Activated CD8-positive, alpha-beta T cell treated with anti-CD3 and anti-CD28 coated beads, Interleukin-2, amount 10 ng/mL, durations not matched to agents 7 days and 5 days (primary cell): ENCODE measurements at regions not wholly inside any gene's neighbourhood (a gene's known extent, or its start where the extent isn't known, plus 50 kb on each side); places are given as distances from the start of the nearest gene placed in this dataset.

Source experiments
- ATAC-seq: fragments of 150-1000 bp; cut with Tn5 transposase; one replicate; pipeline ENCODE4 v1.10.0; 2021; ENCODE audit warnings: moderate library complexity
- CTCF ChIA-PET: fragments of 350-600 bp; sonication (Branson Sonifier 250); formaldehyde crosslinking; loops from one replicate; lab custom pipeline; 2021; ENCODE audit warnings: antibody characterized with exemption; lab: Charles Lee
- POLR2A ChIA-PET: fragments of 350-600 bp; sonication (Branson Sonifier 250); formaldehyde crosslinking; loops from one replicate; lab custom pipeline; 2021; ENCODE audit warnings: antibody characterized with exemption; lab: Charles Lee
- DNase-seq: peaks from one replicate; pipeline ENCODE4 v3.0.0-alpha.2; 2020
- H3K27ac Mint-ChIP-seq: one replicate; pipeline ENCODE4 v1.8.0; 2021; ENCODE audit warnings: mild to moderate bottlenecking, mixed read lengths
- H3K27me3 Mint-ChIP-seq: one replicate; pipeline ENCODE4 v1.8.0; 2021; ENCODE audit warnings: low read depth, mixed read lengths
- H3K36me3 Mint-ChIP-seq: one replicate; pipeline ENCODE4 v1.8.0; 2021; ENCODE audit warnings: low read depth, mixed read lengths
- H3K4me1 Mint-ChIP-seq: one replicate; pipeline ENCODE4 v1.8.0; 2021; ENCODE audit warnings: low read depth, mixed read lengths
- H3K4me3 Mint-ChIP-seq: one replicate; pipeline ENCODE4 v1.8.0; 2021; ENCODE audit warnings: mild to moderate bottlenecking, mixed read lengths
- H3K9me3 Mint-ChIP-seq: one replicate; pipeline ENCODE4 v1.8.0; 2022; ENCODE audit warnings: mixed read lengths; ENCODE audit not compliant: insufficient read depth

DNA sequence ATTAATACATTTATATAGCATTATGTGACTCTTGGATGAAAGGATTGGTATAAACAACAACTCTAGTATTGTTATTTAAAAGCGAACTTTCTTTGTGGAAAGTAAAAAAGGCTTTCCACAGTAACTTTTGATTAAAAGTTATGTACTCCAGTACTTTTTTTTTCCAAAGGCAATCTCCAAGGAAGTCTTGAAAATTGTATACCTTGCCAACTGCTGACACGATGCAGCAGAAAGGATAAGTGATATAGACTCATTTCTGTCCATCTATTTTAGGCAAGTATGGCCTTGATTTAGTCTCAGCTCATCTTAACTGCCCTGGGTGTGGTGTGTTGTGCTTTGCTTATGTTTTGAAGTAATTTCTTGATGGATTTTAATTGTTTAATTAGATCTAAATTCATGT is 79.7 kb downstream of the OTOL1 start:
- Mint-ChIP-seq H3K27me3 (no peaks in the 10 kb centered on the region), H3K27ac (no peak overlapping the region), H3K36me3 (no peaks in the 10 kb centered on the region), H3K9me3 (no peaks in the 10 kb centered on the region), H3K4me1 (no peaks in the 10 kb centered on the region), H3K4me3 (no peak overlapping the region)
- DNase-seq (no peak), ATAC-seq (no peak)
- ChIA-PET CTCF (no interaction called here), POLR2A (no interaction called here)

DNA sequence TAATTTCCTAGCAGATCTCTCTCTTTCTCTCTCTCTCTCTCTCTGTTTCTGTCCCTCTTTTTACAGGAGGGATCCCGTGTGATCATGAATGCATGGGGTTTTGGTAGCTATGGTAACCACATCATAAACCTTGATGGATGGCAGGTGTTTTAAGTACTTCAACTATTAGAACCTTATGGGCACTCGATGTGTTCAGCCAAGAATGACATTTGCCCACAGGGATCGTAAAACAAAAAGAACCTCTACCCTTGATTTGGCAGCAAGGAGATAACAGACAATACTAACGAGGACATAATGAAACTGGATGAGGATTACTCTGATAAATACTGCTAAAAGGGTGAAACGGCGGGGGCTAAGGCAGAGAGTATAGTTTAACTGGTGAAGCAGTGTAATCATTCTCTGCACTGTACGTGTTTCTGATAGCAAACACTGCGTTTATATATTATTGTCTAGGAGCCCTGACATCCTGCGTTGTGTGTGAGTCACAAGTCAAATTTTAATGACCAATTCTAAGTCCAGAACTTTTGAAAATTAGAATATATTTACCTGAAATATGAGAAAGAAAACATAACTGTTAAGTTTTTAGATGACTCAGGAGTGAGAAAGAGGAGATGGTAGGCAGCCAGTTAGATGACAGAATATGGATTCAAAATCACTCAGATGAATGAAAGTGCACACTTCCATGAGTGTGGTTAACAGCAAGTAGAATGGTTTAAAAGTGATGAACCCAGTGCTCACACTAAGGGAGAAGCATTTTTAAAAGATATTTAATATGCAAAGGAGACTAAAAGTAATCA is 80.3 kb downstream of the OTOL1 start:
- Mint-ChIP-seq H3K27me3 (no peaks in the 10 kb centered on the region), H3K4me3 (no peak overlapping the region), H3K27ac (no peak overlapping the region), H3K4me1 (no peaks in the 10 kb centered on the region), H3K9me3 (no peaks in the 10 kb centered on the region), H3K36me3 (no peaks in the 10 kb centered on the region)
- ATAC-seq: no peak
- no peak for DNase-seq
- ChIA-PET CTCF (no interaction called here), POLR2A (no interaction called here)

GRCh38 chr3:161577662-161578061 is 81.1 kb downstream of the OTOL1 start:
- H3K27me3 Mint-ChIP-seq: no peaks in the 10 kb centered on the region
- ChIA-PET CTCF (no interaction called here), POLR2A (no interaction called here)
- DNase-seq (no peak), ATAC-seq (no peak)
- no peaks in the 10 kb centered on the region for H3K36me3 Mint-ChIP-seq
- H3K27ac Mint-ChIP-seq: no peak overlapping the region
- no peaks in the 10 kb centered on the region for H3K9me3 Mint-ChIP-seq
- no peak overlapping the region for H3K4me3 Mint-ChIP-seq
- H3K4me1 Mint-ChIP-seq: no peaks in the 10 kb centered on the region

DNA sequence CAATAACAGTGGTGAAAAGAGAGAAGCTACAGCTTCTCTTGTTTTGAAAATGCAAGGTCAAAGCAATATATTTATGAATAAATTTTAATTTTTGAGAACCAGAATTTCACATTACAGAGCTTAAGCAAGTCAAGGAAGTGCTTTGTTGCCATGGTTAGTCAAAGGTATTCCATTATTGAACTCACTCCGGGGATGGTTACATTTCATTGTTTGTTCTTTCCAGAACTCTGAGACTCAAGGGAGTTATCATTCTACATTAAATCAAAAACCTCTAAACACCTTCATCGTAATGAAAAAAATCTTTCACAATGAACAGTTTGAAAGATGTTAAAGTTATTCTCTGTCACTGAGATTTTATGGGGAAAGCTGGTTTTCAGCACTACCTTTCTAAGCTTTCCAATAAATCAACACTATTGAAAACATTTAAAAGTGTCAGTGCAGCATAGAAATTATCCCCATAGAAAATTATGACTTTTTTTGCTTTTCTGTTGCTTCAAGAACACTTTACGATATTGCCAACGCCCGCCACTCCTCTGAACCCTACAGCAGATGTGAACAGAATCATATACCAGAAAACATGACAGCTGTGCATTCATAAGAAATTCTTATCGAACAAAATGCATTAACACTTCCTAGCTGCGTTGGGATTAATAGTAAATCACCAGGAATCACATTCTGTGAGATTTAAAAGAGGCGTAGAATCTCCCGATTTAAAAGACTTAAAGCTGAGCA is 83.0 kb downstream of the OTOL1 start:
- no peaks in the 10 kb centered on the region for H3K36me3 Mint-ChIP-seq
- ChIA-PET POLR2A (no interaction called here), CTCF (no interaction called here)
- H3K9me3 Mint-ChIP-seq: no peaks in the 10 kb centered on the region
- no peaks in the 10 kb centered on the region for H3K4me1 Mint-ChIP-seq
- DNase-seq: no peak
- no peak overlapping the region for H3K27ac Mint-ChIP-seq
- no peak for ATAC-seq
- H3K27me3 Mint-ChIP-seq: no peaks in the 10 kb centered on the region
- H3K4me3 Mint-ChIP-seq: no peak overlapping the region

- no peak overlapping the region for H3K4me3 Mint-ChIP-seq
- H3K4me1 Mint-ChIP-seq: no peaks in the 10 kb centered on the region
- ATAC-seq (no peak), DNase-seq (no peak)
- ChIA-PET CTCF (no interaction called here), POLR2A (no interaction called here)
- H3K9me3 Mint-ChIP-seq: no peaks in the 10 kb centered on the region
- H3K36me3 Mint-ChIP-seq: no peaks in the 10 kb centered on the region
- no peak overlapping the region for H3K27ac Mint-ChIP-seq
- H3K27me3 Mint-ChIP-seq: no peaks in the 10 kb centered on the region
Measured at GRCh38 chr3:161585922-161586321, 89.3 kb downstream of the OTOL1 start.

DNA sequence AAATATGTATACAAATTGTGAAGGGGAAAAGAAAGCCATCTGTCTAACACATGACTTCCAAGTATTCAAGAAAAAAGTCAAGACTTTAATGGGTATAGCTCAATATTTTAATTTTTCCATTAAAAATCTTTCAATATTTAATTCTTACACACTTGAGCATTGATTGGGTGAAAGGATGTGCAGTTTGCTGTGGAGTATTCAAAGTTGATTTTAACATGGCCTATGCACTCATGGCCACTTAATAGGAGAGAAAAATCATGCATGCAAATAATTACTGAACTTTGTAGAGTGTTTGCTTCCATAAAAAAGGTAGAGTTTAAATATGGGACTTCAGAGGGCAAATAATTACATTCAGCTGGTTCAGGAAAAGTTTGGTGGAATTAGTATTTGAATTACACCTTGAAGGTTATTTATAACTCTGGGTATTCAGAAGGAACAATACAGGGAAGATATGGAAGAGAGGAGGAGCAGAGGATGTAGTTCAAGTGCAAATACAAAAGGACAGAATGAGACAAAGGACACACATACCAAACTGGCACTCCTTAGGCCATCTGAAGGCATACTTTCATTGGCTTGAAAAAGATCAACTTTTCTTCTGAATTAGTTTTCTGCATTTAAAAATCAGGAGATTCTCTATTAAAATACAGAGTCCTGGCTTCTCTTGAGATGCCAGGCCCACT is 90.1 kb downstream of the OTOL1 start:
- Mint-ChIP-seq H3K4me3 (no peak overlapping the region), H3K27ac (no peak overlapping the region), H3K27me3 (no peaks in the 10 kb centered on the region), H3K36me3 (no peaks in the 10 kb centered on the region), H3K9me3 (no peaks in the 10 kb centered on the region), H3K4me1 (no peaks in the 10 kb centered on the region)
- ATAC-seq (no peak), DNase-seq (no peak)
- CTCF ChIA-PET: no interaction called here
- POLR2A ChIA-PET: interaction anchor here (0.7 kb wide), 1 partner anchor 38 kb away, joined by 5 read pairs; no protein-coding TSS in a partner anchor

- Mint-ChIP-seq H3K4me3 (no peak overlapping the region), H3K9me3 (no peaks in the 10 kb centered on the region), H3K4me1 (no peaks in the 10 kb centered on the region), H3K27ac (no peak overlapping the region), H3K36me3 (no peaks in the 10 kb centered on the region), H3K27me3 (no peaks in the 10 kb centered on the region)
- DNase-seq (no peak), ATAC-seq (no peak)
- ChIA-PET POLR2A (no interaction called here), CTCF (interaction anchor here (0.6 kb wide), 1 partner anchor 249 kb away, joined by 4 read pairs; no protein-coding TSS in a partner anchor)
Measured at GRCh38 chr3:161598639-161599038, 102.0 kb downstream of the OTOL1 start.

GRCh38 chr3:161599697-161600096 is 103.1 kb downstream of the OTOL1 start:
- ChIA-PET CTCF (no interaction called here), POLR2A (no interaction called here)
- no peaks in the 10 kb centered on the region for H3K27me3 Mint-ChIP-seq
- no peaks in the 10 kb centered on the region for H3K36me3 Mint-ChIP-seq
- H3K4me1 Mint-ChIP-seq: no peaks in the 10 kb centered on the region
- no peak overlapping the region for H3K4me3 Mint-ChIP-seq
- H3K27ac Mint-ChIP-seq: no peak overlapping the region
- no peaks in the 10 kb centered on the region for H3K9me3 Mint-ChIP-seq
- DNase-seq (no peak), ATAC-seq (no peak)

DNA sequence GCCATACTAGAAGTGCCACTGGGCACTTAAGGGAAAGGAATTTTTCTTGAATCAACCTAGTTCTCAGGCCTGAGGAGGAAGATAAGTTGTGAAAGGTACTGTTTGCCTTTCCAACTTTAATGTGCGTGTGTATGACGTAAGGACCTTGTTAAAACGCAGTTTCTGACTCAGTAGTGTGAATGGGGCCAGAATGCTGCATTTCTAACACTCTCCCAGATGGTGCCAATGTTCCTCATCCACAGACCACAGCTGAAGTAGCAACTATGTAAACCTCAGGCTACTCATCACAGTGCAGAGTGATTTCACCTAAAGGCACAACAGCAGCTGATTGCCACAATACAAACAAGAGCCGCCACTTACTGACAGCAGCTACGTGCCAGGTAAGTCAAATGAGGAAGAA is 103.6 kb downstream of the OTOL1 start:
- Mint-ChIP-seq H3K9me3 (no peaks in the 10 kb centered on the region), H3K27me3 (no peaks in the 10 kb centered on the region), H3K36me3 (no peaks in the 10 kb centered on the region), H3K27ac (no peak overlapping the region), H3K4me3 (no peak overlapping the region), H3K4me1 (no peaks in the 10 kb centered on the region)
- CTCF ChIA-PET: no interaction called here
- no peak for DNase-seq
- POLR2A ChIA-PET: no interaction called here
- no peak for ATAC-seq

- ATAC-seq (no peak), DNase-seq (no peak)
- POLR2A ChIA-PET: no interaction called here
- H3K4me1 Mint-ChIP-seq: no peaks in the 10 kb centered on the region
- no peaks in the 10 kb centered on the region for H3K27me3 Mint-ChIP-seq
- no peak overlapping the region for H3K4me3 Mint-ChIP-seq
- no peaks in the 10 kb centered on the region for H3K9me3 Mint-ChIP-seq
- CTCF ChIA-PET: no interaction called here
- no peaks in the 10 kb centered on the region for H3K36me3 Mint-ChIP-seq
- H3K27ac Mint-ChIP-seq: no peak overlapping the region
Measured at GRCh38 chr3:161602475-161602874, 105.9 kb downstream of the OTOL1 start.

GRCh38 chr3:161602918-161603317 is 106.3 kb downstream of the OTOL1 start:
- H3K4me3 Mint-ChIP-seq: no peak overlapping the region
- POLR2A ChIA-PET: no interaction called here
- CTCF ChIA-PET: no interaction called here
- ATAC-seq: no peak
- DNase-seq: no peak
- no peaks in the 10 kb centered on the region for H3K9me3 Mint-ChIP-seq
- H3K27ac Mint-ChIP-seq: no peak overlapping the region
- H3K36me3 Mint-ChIP-seq: no peaks in the 10 kb centered on the region
- no peaks in the 10 kb centered on the region for H3K27me3 Mint-ChIP-seq
- H3K4me1 Mint-ChIP-seq: no peaks in the 10 kb centered on the region

DNA sequence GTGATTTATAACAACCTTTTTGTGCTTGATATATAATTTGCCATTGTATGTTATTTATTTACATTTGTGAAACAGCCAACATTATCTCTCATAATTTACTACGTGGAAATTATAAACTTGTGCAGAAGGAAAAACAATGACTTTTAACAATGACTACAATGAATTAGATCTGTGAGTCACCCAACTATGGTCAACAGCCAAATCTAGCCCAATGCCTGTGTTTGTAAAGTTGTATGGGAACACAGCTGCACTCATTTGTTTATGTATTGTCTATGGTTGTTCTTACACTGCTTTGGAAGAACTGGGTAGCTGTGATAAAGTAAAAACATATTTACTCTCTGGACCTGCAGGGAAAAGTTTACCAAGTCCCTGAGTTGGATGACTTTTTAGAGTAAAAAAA is 110.4 kb downstream of the OTOL1 start:
- Mint-ChIP-seq H3K27me3 (no peaks in the 10 kb centered on the region), H3K27ac (no peak overlapping the region), H3K4me1 (no peaks in the 10 kb centered on the region), H3K9me3 (no peaks in the 10 kb centered on the region), H3K4me3 (no peak overlapping the region), H3K36me3 (no peaks in the 10 kb centered on the region)
- no peak for DNase-seq
- ChIA-PET POLR2A (no interaction called here), CTCF (no interaction called here)
- ATAC-seq: no peak
